ENCODE measurements at regions not wholly inside any gene's neighbourhood (a gene's known extent, or its start where the extent isn't known, plus 50 kb on each side); places are given as distances from the start of the nearest gene placed in this dataset.
A peak's percentile ranks its signal among the peaks of the same experiment; 100 is the strongest.

DNA sequence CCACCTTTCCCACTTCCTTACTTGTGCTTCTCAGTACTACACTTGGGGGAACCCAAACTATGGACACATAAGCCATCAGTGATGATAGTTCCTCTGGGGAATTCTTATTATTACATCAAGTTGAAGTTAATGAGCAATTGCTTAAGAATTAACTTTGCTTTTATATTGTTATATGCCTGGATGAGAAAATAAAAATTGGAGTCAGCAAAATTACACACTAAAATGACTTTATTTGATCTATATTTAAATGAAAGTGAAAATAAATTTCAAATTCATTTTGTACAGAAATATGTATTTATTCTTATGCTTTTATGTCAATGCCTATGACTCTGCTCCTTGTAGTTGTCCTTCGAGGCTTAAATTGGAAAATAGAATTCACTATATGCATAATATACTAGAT lies 149.4 kb upstream of the KCND2 start:
- H3K4me3 ChIP-seq (ENCODE audit: low read length), result no peak overlapping the region
- TF ChIP-seq, protein P1, sequence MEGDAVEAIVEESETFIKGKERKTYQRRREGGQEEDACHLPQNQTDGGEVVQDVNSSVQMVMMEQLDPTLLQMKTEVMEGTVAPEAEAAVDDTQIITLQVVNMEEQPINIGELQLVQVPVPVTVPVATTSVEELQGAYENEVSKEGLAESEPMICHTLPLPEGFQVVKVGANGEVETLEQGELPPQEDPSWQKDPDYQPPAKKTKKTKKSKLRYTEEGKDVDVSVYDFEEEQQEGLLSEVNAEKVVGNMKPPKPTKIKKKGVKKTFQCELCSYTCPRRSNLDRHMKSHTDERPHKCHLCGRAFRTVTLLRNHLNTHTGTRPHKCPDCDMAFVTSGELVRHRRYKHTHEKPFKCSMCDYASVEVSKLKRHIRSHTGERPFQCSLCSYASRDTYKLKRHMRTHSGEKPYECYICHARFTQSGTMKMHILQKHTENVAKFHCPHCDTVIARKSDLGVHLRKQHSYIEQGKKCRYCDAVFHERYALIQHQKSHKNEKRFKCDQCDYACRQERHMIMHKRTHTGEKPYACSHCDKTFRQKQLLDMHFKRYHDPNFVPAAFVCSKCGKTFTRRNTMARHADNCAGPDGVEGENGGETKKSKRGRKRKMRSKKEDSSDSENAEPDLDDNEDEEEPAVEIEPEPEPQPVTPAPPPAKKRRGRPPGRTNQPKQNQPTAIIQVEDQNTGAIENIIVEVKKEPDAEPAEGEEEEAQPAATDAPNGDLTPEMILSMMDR (conservative IDR thresholded peaks at IDR 0.05; ENCODE audit: low read length), result no peak
- DNase-seq (ENCODE audit: low read depth), result no peak

DNA sequence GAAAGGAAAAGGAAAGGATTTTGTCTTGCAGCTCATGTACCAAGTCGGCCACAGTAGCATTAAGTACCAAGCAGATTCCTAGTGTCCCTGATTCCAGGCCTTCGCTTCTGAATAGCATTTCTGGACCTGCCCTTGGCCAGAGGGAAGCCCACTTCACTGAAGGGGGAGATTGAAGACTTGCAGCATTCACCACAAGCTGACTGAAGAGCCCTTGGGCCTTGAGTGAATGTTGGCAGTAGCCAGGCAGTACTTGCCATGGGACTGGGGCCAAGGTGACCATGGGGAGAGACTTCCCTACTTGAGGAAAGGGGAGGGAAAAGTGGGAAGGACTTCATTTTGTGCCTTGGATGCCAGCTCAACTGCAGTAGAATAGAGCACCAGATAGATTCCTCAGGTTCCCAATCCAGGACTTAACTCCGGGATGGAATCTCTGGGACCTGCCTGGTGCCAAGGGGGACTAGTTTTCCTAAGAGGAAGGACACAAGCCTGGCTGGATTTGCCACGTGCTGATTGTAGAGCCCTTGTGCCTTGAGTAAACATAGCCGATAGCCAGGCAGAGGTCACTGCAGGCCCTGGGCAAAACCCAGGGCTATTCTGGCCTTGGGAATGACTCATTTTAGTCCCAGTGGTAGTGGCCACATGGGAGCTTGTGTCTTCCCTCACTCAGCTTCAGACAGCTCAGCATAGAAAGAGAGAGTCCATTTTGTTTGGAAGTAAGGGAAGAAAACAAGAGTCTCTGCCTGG lies 141.7 kb upstream of the KCND2 start:
- TF ChIP-seq, protein P1 (conservative IDR thresholded peaks at IDR 0.05; ENCODE audit: low read length), result no peak
- no peak for DNase-seq (ENCODE audit: low read depth)
- no peak overlapping the region for H3K4me3 ChIP-seq (ENCODE audit: low read length)

DNA sequence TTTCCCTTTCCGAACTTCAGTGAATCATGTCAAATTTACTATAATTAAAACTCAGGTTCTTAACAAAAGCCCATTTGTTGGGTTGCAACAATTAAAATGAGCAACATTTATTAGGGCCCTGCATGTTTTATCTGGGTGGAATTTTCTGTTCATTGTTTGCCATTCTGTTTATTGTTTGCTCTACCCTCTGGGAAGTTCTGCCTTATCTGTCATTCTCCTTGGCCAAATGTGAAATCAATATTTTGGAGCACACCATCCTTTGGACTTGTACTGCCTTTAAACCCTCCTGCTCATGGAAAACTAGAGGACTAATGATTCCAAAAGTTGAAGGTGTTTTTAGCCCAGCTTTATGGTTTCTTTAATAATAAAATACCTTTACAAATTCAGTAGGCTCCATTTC lies 134.5 kb upstream of the KCND2 start:
- DNase-seq (ENCODE audit: low read depth), result no peak
- H3K4me3 ChIP-seq (ENCODE audit: low read length), result no peak overlapping the region
- TF ChIP-seq, protein P1 (conservative IDR thresholded peaks at IDR 0.05; ENCODE audit: low read length), result no peak

DNA sequence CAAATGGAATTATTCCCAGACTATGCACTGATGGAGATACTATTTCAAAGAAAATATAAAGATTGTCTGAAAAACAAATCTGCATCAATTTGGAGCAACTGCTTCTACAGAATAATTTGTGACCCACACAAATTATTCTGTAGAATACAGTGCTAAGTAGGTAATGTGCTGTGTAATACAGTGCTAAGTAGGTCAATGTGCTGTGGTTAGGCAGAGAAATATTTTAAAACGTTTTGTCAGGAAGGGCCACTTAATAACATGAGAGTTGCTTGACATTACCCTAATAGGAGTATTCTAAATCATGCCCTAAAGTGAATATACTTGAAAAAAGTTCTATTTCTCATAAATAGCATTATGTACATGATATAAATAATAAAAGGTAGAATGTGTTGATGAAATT lies 116.5 kb upstream of the KCND2 start:
- TF ChIP-seq, protein P1 (conservative IDR thresholded peaks at IDR 0.05; ENCODE audit: low read length), result no peak
- H3K4me3 ChIP-seq (ENCODE audit: low read length), result no peak overlapping the region
- no peak for DNase-seq (ENCODE audit: low read depth)

DNA sequence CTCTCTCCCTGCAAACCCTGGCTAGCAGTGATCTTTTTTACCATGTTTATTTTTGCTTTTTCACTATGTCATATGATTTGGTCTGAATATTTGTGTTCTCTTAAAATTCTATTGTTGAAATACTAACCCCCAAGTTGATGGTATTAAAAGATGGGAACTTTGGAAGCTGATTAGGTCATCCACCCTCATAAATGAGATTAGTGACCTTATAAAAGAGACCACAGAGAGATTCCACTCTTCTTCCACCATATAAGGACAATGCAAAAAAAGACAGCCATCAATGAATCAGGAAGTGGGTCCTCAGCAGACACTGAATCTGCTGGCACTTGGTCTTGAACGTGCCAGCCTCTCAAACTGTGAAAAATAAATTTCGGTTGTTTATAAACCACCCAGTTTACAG lies 112.8 kb upstream of the KCND2 start:
- H3K4me3 ChIP-seq (ENCODE audit: low read length), result no peak overlapping the region
- DNase-seq (ENCODE audit: low read depth), result no peak
- TF ChIP-seq, protein P1 (conservative IDR thresholded peaks at IDR 0.05; ENCODE audit: low read length), result no peak

DNA sequence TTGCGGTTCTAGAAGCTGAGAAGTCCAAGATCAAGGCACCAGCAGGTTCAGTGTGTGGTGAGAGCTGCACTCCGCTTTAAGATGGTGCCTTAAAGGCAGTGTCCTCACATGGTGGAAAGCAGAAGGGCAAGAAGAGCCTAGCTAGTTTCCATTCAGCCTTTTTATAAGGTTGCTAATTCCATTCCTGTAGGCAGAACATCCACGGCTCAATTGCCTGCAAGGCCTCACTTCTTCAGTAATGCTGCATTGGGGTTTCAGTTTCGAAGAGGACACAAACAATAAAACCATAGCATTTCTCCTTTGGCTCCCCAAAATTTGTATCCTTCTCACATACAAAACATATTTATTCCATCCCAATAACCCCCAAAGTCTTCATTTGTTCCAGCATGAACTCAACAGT lies 109.5 kb upstream of the KCND2 start:
- DNase-seq (ENCODE audit: low read depth), result no peak
- H3K4me3 ChIP-seq (ENCODE audit: low read length), result no peak overlapping the region
- TF ChIP-seq, protein P1 (conservative IDR thresholded peaks at IDR 0.05; ENCODE audit: low read length), result no peak

DNA sequence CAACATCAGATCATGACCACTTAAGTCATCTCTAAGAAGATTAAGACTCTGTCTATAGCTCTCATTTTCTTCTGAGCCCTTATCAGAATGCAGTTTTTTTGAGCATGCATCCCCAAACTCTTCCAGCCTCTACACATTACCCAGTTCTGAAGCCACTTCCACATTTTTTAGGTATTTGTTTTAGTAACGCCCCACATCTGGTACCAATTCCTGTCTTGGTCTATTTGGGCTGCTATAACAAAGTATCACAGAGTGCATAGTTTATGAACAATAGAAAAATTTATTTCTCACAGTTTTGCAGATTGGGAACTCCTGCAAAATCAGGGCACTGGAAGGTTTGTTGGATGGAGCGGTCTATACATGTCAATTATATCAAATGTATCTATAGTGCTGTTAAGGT lies 107.7 kb upstream of the KCND2 start:
- TF ChIP-seq, protein P1 (conservative IDR thresholded peaks at IDR 0.05; ENCODE audit: low read length), result no peak
- DNase-seq (ENCODE audit: low read depth), result peak; percentile 28
- no peak overlapping the region for H3K4me3 ChIP-seq (ENCODE audit: low read length)
